K562 (cell line): ENCODE measurements at regions not wholly inside any gene's neighbourhood (a gene's known extent, or its start where the extent isn't known, plus 50 kb on each side); places are given as distances from the start of the nearest gene placed in this dataset.

ENCODE experiments used
- ATAC-seq: fragments of 200-7000 bp; cut with Tn5 transposase; 3 replicates; pipeline ENCODE4 v1.9.1; 2020; ENCODE audit warnings: moderate library complexity
- BruUV-seq: library from RNA; stranded (reverse); fragments of 400-500 nt; replicated peaks from 2 replicates; lab custom pipeline; 2021; lab: Mats Ljungman, UMichigan
- CTCF ChIA-PET: fragments of 300-600 bp; formaldehyde crosslinking; extraction: SDS; loops from one replicate; lab custom pipeline; 2021; ENCODE audit warnings: low intra/inter-chr PET ratio; lab: Yijun Ruan, JAX
- POLR2A ChIA-PET: fragments of 300-600, 350-650 bp; sonication (Branson Sonifier 250); formaldehyde crosslinking; extraction: SDS; loops from one replicate; lab custom pipeline; 2021; ENCODE audit warnings: antibody characterized with exemption, inconsistent platforms; lab: Yijun Ruan, JAX
- DNase-seq, 4 experiments: peaks; one replicate each; pipeline versions ENCODE4 v3.0.0 to v3.0.0-alpha.2; 2011 to 2018; ENCODE audit warnings: low spot score in 3 of 4, mixed read lengths in 3 of 4; ENCODE audit errors: extremely low read depth in 1 of 4
- FAIRE-seq: peaks from 2 replicates; lab custom pipeline; 2011; peaks lifted over from hg19 to GRCh38; lab: Jason Lieb, UNC
- H2AFZ ChIP-seq: 2 replicates; pipeline ENCODE4 v1.6.0; 2011; ENCODE audit warnings: low read depth, low read length, control low read depth, inconsistent platforms
- H3K27ac ChIP-seq: fragments of 200-600 bp; 3 replicates; pipeline ENCODE4 v1.8.0; 2011; ENCODE audit warnings: low read depth, mild to moderate bottlenecking, control low read depth, inconsistent platforms, low read length, moderate library complexity, mixed read lengths; ENCODE audit errors: extremely low read depth
- H3K27me3 ChIP-seq, 2 experiments: fragments of 300-600 bp in 1 of 2; 2 replicates in 1 of 2; 3 replicates in 1 of 2; pipeline versions ENCODE4 v1.6.0 to v1.8.0; 2011; ENCODE audit warnings: inconsistent platforms in 2 of 2, low read length in 2 of 2, mild to moderate bottlenecking in 1 of 2, mixed read lengths in 1 of 2, moderate library complexity in 1 of 2; ENCODE audit not compliant: control insufficient read depth in 2 of 2, insufficient read depth in 2 of 2
- H3K36me3 ChIP-seq: fragments of 300-600 bp; 3 replicates; pipeline ENCODE4 v1.8.0; 2011; ENCODE audit warnings: mild to moderate bottlenecking, low read length, inconsistent platforms; ENCODE audit not compliant: control insufficient read depth, insufficient read depth
- H3K4me1 ChIP-seq, 2 experiments: fragments of 200-600 bp in 1 of 2; replicated peaks in 1 of 2; 2 replicates in 1 of 2; 3 replicates in 1 of 2; pipeline versions ENCODE4 v1.5.1 to v1.8.0; 2011; ENCODE audit warnings: inconsistent platforms in 2 of 2, low read length in 2 of 2, mild to moderate bottlenecking in 1 of 2, mixed read lengths in 1 of 2, moderate library complexity in 1 of 2; ENCODE audit not compliant: control insufficient read depth in 2 of 2, insufficient read depth in 2 of 2
- H3K4me2 ChIP-seq: 2 replicates; pipeline ENCODE4 v1.6.1; 2011; ENCODE audit warnings: low read length, control low read depth, inconsistent platforms, mixed read lengths; ENCODE audit not compliant: insufficient read depth
- H3K4me3 ChIP-seq: fragments of 200-600 bp; sonication (generic), shearing (Covaris generic); 2 replicates; pipeline ENCODE4 v1.5.1; 2016; ENCODE audit warnings: control low read depth, inconsistent platforms
- H3K79me2 ChIP-seq: fragments of 200-600 bp; 3 replicates; pipeline ENCODE4 v1.8.0; 2011; ENCODE audit warnings: low read length, inconsistent platforms; ENCODE audit not compliant: control insufficient read depth, insufficient read depth
- H3K9ac ChIP-seq, 2 experiments: 2 replicates each; pipeline versions ENCODE4 v1.6.0 to v1.6.1; 2011; ENCODE audit warnings: low read depth in 2 of 2, low read length in 2 of 2, control low read depth in 1 of 2, inconsistent platforms in 1 of 2, mild to moderate bottlenecking in 1 of 2, mixed read lengths in 1 of 2; ENCODE audit not compliant: insufficient read depth in 1 of 2
- H3K9me1 ChIP-seq: one replicate; pipeline ENCODE4 v1.6.0; 2011; ENCODE audit warnings: inconsistent platforms, mild to moderate bottlenecking, low read length, moderate library complexity; ENCODE audit not compliant: control insufficient read depth, insufficient read depth
- H3K9me3 ChIP-seq: replicated peaks from 2 replicates; pipeline ENCODE4 v1.5.1; 2011; ENCODE audit warnings: low read depth, low read length, inconsistent platforms; ENCODE audit not compliant: control insufficient read depth, insufficient read depth
- H4K20me1 ChIP-seq: replicated peaks from 2 replicates; pipeline ENCODE4 v1.6.1; 2011; ENCODE audit warnings: low read length, inconsistent platforms, mixed read lengths; ENCODE audit not compliant: control insufficient read depth, insufficient read depth
- CHD4 ChIP-seq: fragments of 200-600 bp; sonication (generic); IDR thresholded peaks from 3 replicates; pipeline ENCODE4 v1.6.1; 2012; ENCODE audit warnings: low read depth, mild to moderate bottlenecking, mixed read lengths, low read length, inconsistent platforms; ENCODE audit not compliant: insufficient read depth, insufficient replicate concordance, poor library complexity, severe bottlenecking
- CTBP1 ChIP-seq: fragments of 450-650 bp; IDR thresholded peaks from 2 replicates; pipeline ENCODE4 v1.6.1; 2016; ENCODE audit warnings: borderline replicate concordance
- DACH1 ChIP-seq: fragments of 450-650 bp; IDR thresholded peaks from 2 replicates; pipeline ENCODE4 v1.6.1; 2018; ENCODE audit not compliant: partially characterized antibody
- HDAC6 ChIP-seq: IDR thresholded peaks from 2 replicates; pipeline ENCODE4 v1.6.1; 2012; ENCODE audit warnings: low read depth, mild to moderate bottlenecking, control low read depth, inconsistent platforms, low read length, moderate library complexity
- KAT8 ChIP-seq: fragments of 450-650 bp; IDR thresholded peaks from 2 replicates; pipeline ENCODE4 v1.6.1; 2016; ENCODE audit warnings: low read depth, mild to moderate bottlenecking
- MYC ChIP-seq, 2 experiments: fragments of 250-450 bp in 1 of 2; sonication (Bioruptor Pico) in 1 of 2; IDR thresholded peaks; 2 replicates each; pipeline versions ENCODE4 v1.5.1 to v1.6.1; 2012 to 2021; ENCODE audit warnings: low read depth in 2 of 2, borderline replicate concordance in 1 of 2, improper control_type of control experiment in 1 of 2, low read length in 1 of 2, mild to moderate bottlenecking in 1 of 2, moderate library complexity in 1 of 2
- SIRT6 ChIP-seq: IDR thresholded peaks from one replicate; pipeline ENCODE4 v1.6.1; 2012; ENCODE audit warnings: low read depth, mild to moderate bottlenecking, control low read depth, inconsistent platforms, low read length, moderate library complexity
- SMAD1 ChIP-seq: fragments of 150-350 bp; IDR thresholded peaks from 2 replicates; pipeline ENCODE4 v1.6.1; 2014; ENCODE audit warnings: low read length, low read depth; ENCODE audit not compliant: partially characterized antibody
- ZNF140 ChIP-seq: fragments of 250-450 bp; sonication (Bioruptor Pico); IDR thresholded peaks from 2 replicates; pipeline ENCODE4 v1.8.0; 2021; ENCODE audit warnings: moderate library complexity, mild to moderate bottlenecking, inconsistent platforms
- ZNF146 ChIP-seq: IDR thresholded peaks from one replicate; pipeline ENCODE4 v1.6.1; 2018; ENCODE audit warnings: missing compliant biosample characterization; ENCODE audit not compliant: unreplicated experiment
- WGBS: fragments of 100-300 bp; shearing (Covaris generic); methylation state at CpG from one replicate; pipeline ENCODE4 v1.1.6; 2016; ENCODE audit warnings: low coverage, mixed read lengths; ENCODE audit not compliant: insufficient coverage; ENCODE audit errors: missing lambda C conversion rate; 5-methylcytosine and 5-hydroxymethylcytosine counted together
- in situ Hi-C: fragments of 300-500 bp; cut with MboI; formaldehyde crosslinking; loops from 4 replicates; pipeline ENCODE4 v1.15.0; 2018; ENCODE audit warnings: inconsistent platforms, mixed read lengths
- intact Hi-C: fragments of 100-400 bp; cut with micrococcal nuclease; formaldehyde crosslinking; loops from 2 replicates; pipeline ENCODE4 v1.14.2; 2022
- TF ChIP-seq, protein P1 (sequence below): fragments of 250-450 bp; sonication (Bioruptor Pico); IDR thresholded peaks from 2 replicates; pipeline ENCODE4 v1.4.0; 2020; ENCODE audit warnings: borderline replicate concordance
- TF ChIP-seq, protein P2 (sequence below): fragments of 450-650 bp; IDR thresholded peaks from 2 replicates; pipeline ENCODE4 v1.6.1; 2016
- TF ChIP-seq, protein P3 (sequence below): fragments of 450-650 bp; IDR thresholded peaks from 2 replicates; pipeline ENCODE4 v1.6.1; 2016; ENCODE audit warnings: antibody characterized with exemption
- TF ChIP-seq, protein P4 (sequence below): fragments of 450-650 bp; formaldehyde crosslinking; conservative IDR thresholded peaks from 2 replicates; pipeline ENCODE4 v1.4.0; 2022; ENCODE audit warnings: mild to moderate bottlenecking, missing genetic modification characterization

DNA sequence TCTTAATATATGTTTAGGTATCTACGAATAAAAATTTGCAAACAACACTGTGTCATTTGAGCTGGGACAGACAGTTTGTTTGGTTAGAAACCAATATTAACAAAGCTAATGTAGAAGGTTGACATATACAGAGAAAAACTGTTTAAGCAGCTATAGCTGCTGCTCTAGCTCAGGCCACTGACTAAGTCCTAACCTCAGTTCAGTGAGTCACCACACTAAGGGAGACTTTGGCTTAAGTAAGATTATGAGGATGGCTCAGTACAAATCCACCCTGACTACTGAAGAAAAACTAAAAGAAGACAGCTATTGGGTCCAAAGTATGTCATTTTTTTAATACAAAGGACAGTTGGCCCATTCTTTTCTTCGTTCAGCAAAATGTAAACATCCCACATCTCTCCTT is 717.3 kb upstream of the ACTRT1 start (continued):
- TF ChIP-seq CHD4, result no peak

DNA sequence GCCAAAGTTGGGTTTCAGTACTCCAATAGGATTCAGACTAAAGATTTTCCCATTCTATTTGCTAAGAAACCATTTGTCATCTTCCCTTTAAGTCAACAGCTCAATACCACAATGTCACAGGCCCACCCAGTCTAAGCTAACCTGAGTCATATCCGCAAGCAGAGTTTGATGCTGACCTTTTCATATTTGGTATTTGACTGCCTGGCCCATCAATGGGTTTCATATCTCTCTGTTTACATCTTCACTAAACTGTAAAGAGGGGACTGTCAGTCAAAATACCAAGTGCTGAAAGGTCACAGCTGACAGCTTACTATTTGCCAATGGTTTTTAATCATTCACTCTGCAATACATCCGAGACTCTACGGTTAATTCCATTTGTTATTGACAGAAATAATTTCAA is 707.5 kb upstream of the ACTRT1 start:
- in situ Hi-C loops (no loop called here), intact Hi-C loops (no loop called here)
- no TSS peak for BruUV-seq
- no peaks in the 10 kb centered on the region for H3K36me3 ChIP-seq
- H3K4me1 ChIP-seq, result no peaks in the 10 kb centered on the region
- H3K27me3 ChIP-seq, result no peaks in the 10 kb centered on the region
- no peak overlapping the region for H3K9ac ChIP-seq
- H3K4me2 ChIP-seq, result no peak overlapping the region
- no peaks in the 10 kb centered on the region for H3K9me1 ChIP-seq
- no peaks in the 10 kb centered on the region for H3K9me3 ChIP-seq
- WGBS, result 4% methylated on average over 3 of the region's 3 CpGs
- FAIRE-seq (no peak), ATAC-seq (no peak), DNase-seq (no peak)
- H3K4me3 ChIP-seq, result no peak overlapping the region
- ChIA-PET POLR2A (no interaction called here), CTCF (no interaction called here)
- H3K27ac ChIP-seq, result no peak overlapping the region
- H3K79me2 ChIP-seq, result no peaks in the 10 kb centered on the region
- no peak overlapping the region for H2AFZ ChIP-seq
- H4K20me1 ChIP-seq, result no peaks in the 10 kb centered on the region
- TF ChIP-seq, protein P1, sequence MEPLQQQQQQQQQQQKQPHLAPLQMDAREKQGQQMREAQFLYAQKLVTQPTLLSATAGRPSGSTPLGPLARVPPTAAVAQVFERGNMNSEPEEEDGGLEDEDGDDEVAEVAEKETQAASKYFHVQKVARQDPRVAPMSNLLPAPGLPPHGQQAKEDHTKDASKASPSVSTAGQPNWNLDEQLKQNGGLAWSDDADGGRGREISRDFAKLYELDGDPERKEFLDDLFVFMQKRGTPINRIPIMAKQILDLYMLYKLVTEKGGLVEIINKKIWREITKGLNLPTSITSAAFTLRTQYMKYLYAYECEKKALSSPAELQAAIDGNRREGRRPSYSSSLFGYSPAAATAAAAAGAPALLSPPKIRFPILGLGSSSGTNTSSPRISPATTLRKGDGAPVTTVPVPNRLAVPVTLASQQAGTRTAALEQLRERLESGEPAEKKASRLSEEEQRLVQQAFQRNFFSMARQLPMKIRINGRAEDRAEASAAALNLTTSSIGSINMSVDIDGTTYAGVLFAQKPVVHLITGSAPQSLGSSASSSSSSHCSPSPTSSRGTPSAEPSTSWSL (CRISPR knock-in tag), result no peak
- TF ChIP-seq HDAC6 (no peak), CTBP1 (no peak), ZNF140 (CRISPR knock-in tag) (no peak), MYC (IDR thresholded peaks at IDR 0.05; ENCODE audit: low read depth, low read length) (no peak), MYC (CRISPR knock-in tag; IDR thresholded peaks at IDR 0.05; ENCODE audit: borderline replicate concordance, low read depth) (no peak), SIRT6 (no peak), SMAD1 (no peak), KAT8 (no peak), ZNF146 (CRISPR knock-in tag) (no peak), DACH1 (no peak)
- TF ChIP-seq, protein P2, sequence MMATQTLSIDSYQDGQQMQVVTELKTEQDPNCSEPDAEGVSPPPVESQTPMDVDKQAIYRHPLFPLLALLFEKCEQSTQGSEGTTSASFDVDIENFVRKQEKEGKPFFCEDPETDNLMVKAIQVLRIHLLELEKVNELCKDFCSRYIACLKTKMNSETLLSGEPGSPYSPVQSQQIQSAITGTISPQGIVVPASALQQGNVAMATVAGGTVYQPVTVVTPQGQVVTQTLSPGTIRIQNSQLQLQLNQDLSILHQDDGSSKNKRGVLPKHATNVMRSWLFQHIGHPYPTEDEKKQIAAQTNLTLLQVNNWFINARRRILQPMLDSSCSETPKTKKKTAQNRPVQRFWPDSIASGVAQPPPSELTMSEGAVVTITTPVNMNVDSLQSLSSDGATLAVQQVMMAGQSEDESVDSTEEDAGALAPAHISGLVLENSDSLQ, result no peak
- TF ChIP-seq, protein P3, sequence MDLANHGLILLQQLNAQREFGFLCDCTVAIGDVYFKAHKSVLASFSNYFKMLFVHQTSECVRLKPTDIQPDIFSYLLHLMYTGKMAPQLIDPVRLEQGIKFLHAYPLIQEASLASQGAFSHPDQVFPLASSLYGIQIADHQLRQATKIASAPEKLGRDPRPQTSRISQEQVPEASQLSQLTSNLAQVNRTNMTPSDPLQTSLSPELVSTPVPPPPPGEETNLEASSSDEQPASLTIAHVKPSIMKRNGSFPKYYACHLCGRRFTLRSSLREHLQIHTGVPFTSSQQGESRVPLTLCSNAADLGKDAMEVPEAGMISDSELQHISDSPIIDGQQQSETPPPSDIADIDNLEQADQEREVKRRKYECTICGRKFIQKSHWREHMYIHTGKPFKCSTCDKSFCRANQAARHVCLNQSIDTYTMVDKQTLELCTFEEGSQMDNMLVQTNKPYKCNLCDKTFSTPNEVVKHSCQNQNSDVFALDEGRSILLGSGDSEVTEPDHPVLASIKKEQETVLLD, result no peak
- TF ChIP-seq, protein P4, sequence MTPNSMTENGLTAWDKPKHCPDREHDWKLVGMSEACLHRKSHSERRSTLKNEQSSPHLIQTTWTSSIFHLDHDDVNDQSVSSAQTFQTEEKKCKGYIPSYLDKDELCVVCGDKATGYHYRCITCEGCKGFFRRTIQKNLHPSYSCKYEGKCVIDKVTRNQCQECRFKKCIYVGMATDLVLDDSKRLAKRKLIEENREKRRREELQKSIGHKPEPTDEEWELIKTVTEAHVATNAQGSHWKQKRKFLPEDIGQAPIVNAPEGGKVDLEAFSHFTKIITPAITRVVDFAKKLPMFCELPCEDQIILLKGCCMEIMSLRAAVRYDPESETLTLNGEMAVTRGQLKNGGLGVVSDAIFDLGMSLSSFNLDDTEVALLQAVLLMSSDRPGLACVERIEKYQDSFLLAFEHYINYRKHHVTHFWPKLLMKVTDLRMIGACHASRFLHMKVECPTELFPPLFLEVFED, result no peak
